Stimulated activated CD4-positive, alpha-beta T cell treated with anti-CD3 and anti-CD28 coated beads, Interleukin-12 subunit alpha, Interleukin-12 subunit beta, amount 100 ng/mL, for 4 hours (primary cell): ENCODE measurements at regions not wholly inside any gene's neighbourhood (a gene's known extent, or its start where the extent isn't known, plus 50 kb on each side); places are given as distances from the start of the nearest gene placed in this dataset.

Source experiments
- DNase-seq: peaks from one replicate; pipeline ENCODE4 v3.0.0-alpha.2; 2020

DNA sequence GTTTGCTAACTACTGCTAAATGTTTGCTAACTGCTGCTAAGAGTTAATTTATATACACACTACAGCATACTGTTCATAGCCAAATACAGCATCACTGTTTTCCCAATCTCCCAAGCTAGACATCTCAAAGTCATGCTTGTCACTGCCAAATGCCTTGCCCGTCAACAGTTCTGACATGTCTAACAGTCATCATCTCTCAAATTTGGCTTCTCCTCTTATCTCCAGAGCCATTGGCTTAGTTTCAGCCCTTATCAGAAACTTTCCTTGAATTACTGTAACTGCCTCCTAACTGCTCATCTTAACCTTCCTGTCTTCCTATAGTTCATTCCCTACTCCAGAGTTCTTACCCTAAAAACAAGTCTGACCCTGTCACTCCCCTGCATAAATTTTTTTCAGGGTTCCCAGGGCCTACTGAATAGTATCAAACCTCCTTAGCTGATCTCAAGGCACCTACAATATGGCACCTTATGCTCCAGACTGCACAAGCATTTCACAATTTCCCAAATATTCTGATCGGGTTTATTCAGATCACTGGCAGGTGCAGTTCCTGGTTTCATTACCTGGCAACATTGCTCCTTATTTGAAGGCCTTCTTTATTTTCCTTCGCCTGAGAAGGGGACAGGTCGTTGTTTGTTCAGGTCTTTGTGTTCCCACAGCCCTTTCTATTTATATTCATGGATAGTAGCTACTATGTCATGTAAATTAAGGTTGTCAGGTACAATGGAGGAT, 55.9 kb upstream of the ANKRD55 start:
- DNase-seq = no peak

DNA sequence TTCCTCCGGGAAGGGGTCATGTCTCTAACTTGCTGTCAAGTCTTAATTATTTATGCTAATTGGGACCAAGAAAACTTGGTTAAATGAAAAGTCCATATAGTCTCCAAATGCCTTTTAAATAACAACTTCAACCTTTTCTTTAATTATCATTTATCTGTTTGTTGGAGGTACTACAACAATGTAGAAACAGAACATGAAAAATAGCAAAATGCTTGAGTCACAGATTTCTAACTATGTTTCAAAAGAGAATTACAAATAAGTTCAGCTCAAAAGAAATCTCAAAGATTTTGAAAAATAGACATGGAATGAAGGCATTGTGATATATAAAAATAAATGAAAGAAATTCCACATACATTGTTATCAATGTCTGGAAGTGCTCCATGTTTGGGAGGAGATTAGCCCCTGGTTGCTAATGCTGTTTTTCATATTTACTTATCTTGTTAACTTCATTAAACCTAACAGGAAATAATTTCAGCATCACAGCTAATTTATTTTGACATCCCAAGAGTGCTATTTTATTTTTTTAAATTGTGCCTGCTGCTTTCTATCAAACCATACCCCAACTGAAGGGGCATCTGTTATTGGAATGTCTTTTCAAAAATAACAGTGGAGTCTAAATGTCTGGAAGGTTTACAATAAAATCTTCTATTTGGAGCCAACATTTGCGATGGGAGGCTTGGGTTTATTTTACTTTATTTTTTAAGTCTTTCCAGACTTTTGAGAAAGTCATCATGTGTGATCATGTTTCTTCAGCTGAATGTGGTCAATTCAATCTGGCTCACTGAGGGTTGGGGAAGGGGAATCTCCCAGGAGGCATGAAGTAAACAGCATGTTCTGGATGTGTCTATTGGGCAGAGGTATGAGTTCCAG, 53.1 kb upstream of the ANKRD55 start:
- DNase-seq = no peak

DNA sequence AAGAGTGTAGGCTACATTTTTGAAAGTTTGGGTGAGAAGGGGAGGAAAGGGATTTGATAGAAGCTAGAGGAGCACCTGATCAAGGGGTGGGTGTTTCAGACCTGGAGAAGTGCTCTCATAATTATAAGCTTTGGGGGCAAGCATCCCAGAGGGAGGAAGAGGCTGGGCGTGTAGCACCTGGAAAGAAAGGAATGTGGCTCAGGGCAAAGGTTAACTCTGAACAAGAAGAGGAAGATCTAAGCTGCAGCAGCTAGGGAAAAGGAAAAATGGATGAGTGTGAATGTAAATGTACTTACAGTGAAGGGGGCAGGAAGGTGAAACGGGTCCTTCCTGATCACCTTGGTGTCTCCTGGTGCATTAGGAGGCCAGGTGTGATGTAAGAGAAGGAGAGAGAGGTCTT, 49.8 kb upstream of the ANKRD55 start:
- no peak for DNase-seq
